Breast epithelium (tissue), 4 donors: ENCODE measurements at regions not wholly inside any gene's neighbourhood (a gene's known extent, or its start where the extent isn't known, plus 50 kb on each side); places are given as distances from the start of the nearest gene placed in this dataset.

ENCODE experiments used
- DNase-seq, 2 donors: peaks; one replicate each; pipeline ENCODE4 v3.0.0-alpha.2; 2019; ENCODE audit warnings: low spot score in 2 of 2
- H3K27ac ChIP-seq, 2 donors: fragments of 200-600 bp; sonication (generic) in 1 of 2; one replicate each; pipeline ENCODE4 v1.5.1; 2016 to 2019; ENCODE audit warnings: mild to moderate bottlenecking in 1 of 2
- H3K27me3 ChIP-seq, 2 donors: fragments of 200-600 bp; sonication (generic) in 1 of 2; one replicate each; pipeline versions ENCODE4 v1.5.1 to v1.6.0; 2017 to 2019; ENCODE audit warnings: control low read depth in 1 of 2, mild to moderate bottlenecking in 1 of 2
- H3K36me3 ChIP-seq: fragments of 200-600 bp; one replicate; pipeline ENCODE4 v1.5.1; 2019
- H3K4me1 ChIP-seq, 2 donors: fragments of 200-600 bp; sonication (generic); one replicate each; pipeline ENCODE4 v1.5.1; 2016 to 2019; ENCODE audit warnings: control low read depth in 1 of 2
- H3K4me3 ChIP-seq, 3 donors: fragments of 200-600 bp; sonication (generic); 1 replicate in 2 of 3; 2 replicates in 1 of 3; pipeline ENCODE4 v1.5.1; 2016 to 2019; ENCODE audit warnings: mild to moderate bottlenecking in 3 of 3, moderate library complexity in 2 of 3
- H3K9me3 ChIP-seq, 2 donors: fragments of 200-600 bp; sonication (generic) in 1 of 2; one replicate each; pipeline ENCODE4 v1.5.1; 2016 to 2019; ENCODE audit warnings: control low read depth in 1 of 2
- POLR2A ChIP-seq: fragments of 450-650 bp; IDR thresholded peaks from one replicate; pipeline ENCODE4 v1.6.1; 2016; ENCODE audit warnings: antibody characterized with exemption, mild to moderate bottlenecking, moderate library complexity
- POLR2AphosphoS5 ChIP-seq, 3 donors: sonication (generic); formaldehyde crosslinking; IDR thresholded peaks; one replicate each; pipeline ENCODE4 v1.6.1; 2017; ENCODE audit warnings: antibody characterized with exemption in 3 of 3
- intact Hi-C: fragments of 100-400 bp; cut with DNase I; formaldehyde crosslinking; loops from one replicate; pipeline ENCODE4 v1.15.1; 2023; ENCODE audit warnings: low total_unique reads
- TF ChIP-seq, protein P1 (sequence below), 3 donors: fragments of 450-650 bp; IDR thresholded peaks; one replicate each; pipeline ENCODE4 v1.5.1; 2016 to 2017; ENCODE audit warnings: antibody characterized with exemption in 3 of 3, mild to moderate bottlenecking in 3 of 3, moderate library complexity in 3 of 3

DNA sequence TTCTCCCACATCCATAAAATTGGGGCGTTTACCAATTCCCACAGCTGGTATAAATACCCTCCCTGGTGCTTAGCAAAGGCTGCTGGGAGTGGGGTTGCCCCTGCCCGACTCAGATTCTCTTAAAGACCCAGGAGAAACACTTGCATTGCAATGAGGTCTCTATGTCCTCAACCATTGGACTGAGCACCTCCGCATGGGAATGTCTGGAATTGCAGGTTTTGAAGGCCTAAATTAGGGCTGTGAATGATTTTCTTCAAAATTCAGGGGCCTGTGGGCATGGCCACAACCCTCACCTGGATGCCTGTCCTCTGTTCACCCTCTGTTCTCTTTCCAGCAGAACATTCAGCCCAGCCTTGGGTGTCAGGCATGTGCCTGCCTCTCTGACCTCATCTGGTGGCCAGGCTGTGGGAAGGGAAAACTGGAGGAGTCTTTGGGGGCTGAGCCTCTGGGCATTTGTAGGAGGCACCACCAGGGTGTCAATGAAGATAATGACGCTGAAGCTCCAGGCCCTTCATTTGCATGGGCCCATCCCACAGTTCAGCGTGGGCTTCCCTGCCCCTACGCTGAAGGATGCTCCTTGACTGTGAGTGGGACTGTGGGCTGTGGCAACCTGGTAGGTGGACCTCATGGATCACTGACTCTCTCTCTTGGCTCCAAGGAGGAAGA, 52.7 kb upstream of the MYEOV start:
- no peaks in the 10 kb centered on the region for H3K36me3 ChIP-seq
- TF ChIP-seq POLR2A (no peak), POLR2AphosphoS5 (IDR thresholded peaks at IDR 0.05) (no peak)
- TF ChIP-seq, protein P1, sequence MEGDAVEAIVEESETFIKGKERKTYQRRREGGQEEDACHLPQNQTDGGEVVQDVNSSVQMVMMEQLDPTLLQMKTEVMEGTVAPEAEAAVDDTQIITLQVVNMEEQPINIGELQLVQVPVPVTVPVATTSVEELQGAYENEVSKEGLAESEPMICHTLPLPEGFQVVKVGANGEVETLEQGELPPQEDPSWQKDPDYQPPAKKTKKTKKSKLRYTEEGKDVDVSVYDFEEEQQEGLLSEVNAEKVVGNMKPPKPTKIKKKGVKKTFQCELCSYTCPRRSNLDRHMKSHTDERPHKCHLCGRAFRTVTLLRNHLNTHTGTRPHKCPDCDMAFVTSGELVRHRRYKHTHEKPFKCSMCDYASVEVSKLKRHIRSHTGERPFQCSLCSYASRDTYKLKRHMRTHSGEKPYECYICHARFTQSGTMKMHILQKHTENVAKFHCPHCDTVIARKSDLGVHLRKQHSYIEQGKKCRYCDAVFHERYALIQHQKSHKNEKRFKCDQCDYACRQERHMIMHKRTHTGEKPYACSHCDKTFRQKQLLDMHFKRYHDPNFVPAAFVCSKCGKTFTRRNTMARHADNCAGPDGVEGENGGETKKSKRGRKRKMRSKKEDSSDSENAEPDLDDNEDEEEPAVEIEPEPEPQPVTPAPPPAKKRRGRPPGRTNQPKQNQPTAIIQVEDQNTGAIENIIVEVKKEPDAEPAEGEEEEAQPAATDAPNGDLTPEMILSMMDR (IDR thresholded peaks at IDR 0.05), result no peak
- no peaks in the 10 kb centered on the region for H3K27me3 ChIP-seq
- no peaks in the 10 kb centered on the region for H3K4me1 ChIP-seq
- intact Hi-C loops, result no loop called here
- H3K9me3 ChIP-seq, result no peaks in the 10 kb centered on the region
- no peak overlapping the region for H3K4me3 ChIP-seq
- DNase-seq, result peak; percentile 7 to 28
- no peak overlapping the region for H3K27ac ChIP-seq

GRCh38 chr11:69241844-69242243, 52.1 kb upstream of the MYEOV start:
- Histone ChIP-seq H3K4me3 (no peak overlapping the region), H3K4me1 (no peaks in the 10 kb centered on the region), H3K27me3 (no peaks in the 10 kb centered on the region), H3K36me3 (no peaks in the 10 kb centered on the region), H3K9me3 (no peaks in the 10 kb centered on the region), H3K27ac (no peak overlapping the region)
- intact Hi-C loops, result no loop called here
- no peak for DNase-seq
- TF ChIP-seq, protein P1 (IDR thresholded peaks at IDR 0.05), result no peak
- no peak for TF ChIP-seq POLR2AphosphoS5 (IDR thresholded peaks at IDR 0.05)
- no peak for TF ChIP-seq POLR2A

DNA sequence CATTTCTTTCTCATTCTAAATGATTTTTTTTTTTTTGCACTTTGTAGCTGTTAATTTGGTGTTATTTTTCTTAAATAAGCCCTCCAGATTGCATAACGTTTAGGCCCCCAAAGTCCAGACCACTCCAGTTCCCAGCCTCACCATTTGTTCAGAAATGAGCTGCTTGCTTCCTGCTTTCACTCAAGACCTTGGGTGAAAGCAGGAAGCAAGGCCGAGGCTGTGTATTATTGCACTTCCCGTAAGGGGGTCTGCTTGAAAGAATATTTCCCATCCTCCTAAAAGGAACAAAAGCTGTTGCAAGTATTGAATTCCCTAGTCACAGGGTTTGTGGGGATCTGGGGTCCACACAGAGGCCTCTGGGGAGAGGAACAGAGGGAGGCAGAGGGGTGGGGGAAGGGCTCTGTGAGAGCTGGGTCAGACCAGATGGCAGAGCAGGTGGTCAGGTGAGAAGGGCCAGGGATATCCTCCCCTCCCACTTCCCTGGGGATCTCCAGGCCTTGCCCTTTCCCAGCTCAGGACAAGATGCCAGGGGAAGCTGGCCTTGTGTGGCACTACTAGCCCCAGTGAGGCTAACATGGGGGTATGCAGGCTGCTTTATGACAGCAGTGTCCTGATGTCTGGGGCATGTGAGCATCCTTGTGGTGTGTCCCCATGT, 51.6 kb upstream of the MYEOV start:
- no peak overlapping the region for H3K4me3 ChIP-seq
- no peaks in the 10 kb centered on the region for H3K36me3 ChIP-seq
- intact Hi-C loops, result no loop called here
- peak; percentile 4 to 25 for DNase-seq
- no peaks in the 10 kb centered on the region for H3K9me3 ChIP-seq
- H3K4me1 ChIP-seq, result no peaks in the 10 kb centered on the region
- no peak for TF ChIP-seq POLR2AphosphoS5 (IDR thresholded peaks at IDR 0.05)
- no peak for TF ChIP-seq POLR2A
- TF ChIP-seq, protein P1 (IDR thresholded peaks at IDR 0.05), result no peak
- H3K27me3 ChIP-seq, result no peaks in the 10 kb centered on the region
- H3K27ac ChIP-seq, result no peak overlapping the region

- Histone ChIP-seq H3K27ac (no peak overlapping the region), H3K36me3 (no peaks in the 10 kb centered on the region), H3K9me3 (no peaks in the 10 kb centered on the region), H3K27me3 (no peaks in the 10 kb centered on the region), H3K4me3 (no peak overlapping the region), H3K4me1 (no peaks in the 10 kb centered on the region)
- TF ChIP-seq POLR2A (no peak), POLR2AphosphoS5 (IDR thresholded peaks at IDR 0.05) (no peak)
- TF ChIP-seq, protein P1 (IDR thresholded peaks at IDR 0.05), result no peak
- intact Hi-C loops, result no loop called here
- peak in 1 of 2 donors; percentile 6 for DNase-seq
Measured at GRCh38 chr11:69243496-69244200, 50.3 kb upstream of the MYEOV start.
